ENCODE measurements at regions not wholly inside any gene's neighbourhood (a gene's known extent, or its start where the extent isn't known, plus 50 kb on each side); places are given as distances from the start of the nearest gene placed in this dataset.
"Not testable (repeated sequence)": the region's sequence is repeated elsewhere in the genome, so short reads cannot be mapped to it uniquely, and the experiment has no call there.

DNA sequence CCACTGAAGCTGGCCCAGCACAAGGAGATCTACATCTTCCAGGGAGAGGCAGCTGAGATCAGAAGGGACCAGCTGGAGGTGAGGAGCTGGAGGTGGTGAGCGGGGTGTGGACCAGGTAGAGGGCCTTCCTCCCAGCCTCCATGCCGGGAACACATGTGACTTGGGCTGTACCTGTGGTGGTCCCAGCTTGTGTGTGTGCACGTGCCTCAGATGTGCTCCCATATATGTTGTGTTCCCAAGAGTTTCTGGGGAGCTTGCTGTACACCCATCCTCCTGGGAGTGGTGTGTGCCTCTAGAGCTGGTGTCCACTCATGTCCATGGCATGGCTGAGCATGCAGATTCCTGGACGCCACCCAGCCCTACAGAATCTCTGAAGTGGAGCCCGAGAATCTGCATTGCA, 183.7 kb upstream of the AKAP13 start:
- H3K4me3 Mint-ChIP-seq, H3K36me3 Mint-ChIP-seq, H3K9me3 Mint-ChIP-seq, H3K27ac Mint-ChIP-seq, H3K4me1 Mint-ChIP-seq, H3K27me3 Mint-ChIP-seq: not testable (repeated sequence)

- not testable (repeated sequence) for H3K36me3 Mint-ChIP-seq, H3K4me1 Mint-ChIP-seq, H3K4me3 Mint-ChIP-seq, H3K9me3 Mint-ChIP-seq, H3K27me3 Mint-ChIP-seq, H3K27ac Mint-ChIP-seq
Measured at GRCh38 chr15:85197582-85197981, 182.8 kb upstream of the AKAP13 start.

DNA sequence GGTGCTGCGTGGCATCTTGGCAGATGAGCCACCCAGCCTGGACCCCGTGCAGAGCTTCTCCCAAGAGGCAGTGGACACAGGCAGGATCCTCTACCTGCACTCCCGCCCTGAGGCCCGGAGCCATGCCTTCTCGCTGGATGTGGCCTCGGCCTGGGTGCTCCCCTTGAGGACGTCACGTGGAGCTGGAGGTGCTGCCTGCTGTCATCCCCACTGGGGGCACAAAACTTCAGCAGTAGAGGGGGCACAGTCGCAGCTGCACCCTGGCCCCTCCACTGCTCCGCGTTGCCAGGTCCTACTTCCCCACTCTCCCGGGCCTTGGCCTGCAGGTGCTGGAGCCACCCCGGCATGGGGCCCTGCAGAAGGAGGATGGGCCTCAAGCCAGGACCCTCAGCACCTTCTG, 182.0 kb upstream of the AKAP13 start:
- not testable (repeated sequence) for H3K4me3 Mint-ChIP-seq, H3K9me3 Mint-ChIP-seq, H3K27me3 Mint-ChIP-seq, H3K36me3 Mint-ChIP-seq, H3K27ac Mint-ChIP-seq, H3K4me1 Mint-ChIP-seq

- H3K27me3 Mint-ChIP-seq, H3K4me3 Mint-ChIP-seq, H3K27ac Mint-ChIP-seq, H3K36me3 Mint-ChIP-seq, H3K4me1 Mint-ChIP-seq, H3K9me3 Mint-ChIP-seq: not testable (repeated sequence)
Measured at GRCh38 chr15:85200215-85200614, 180.2 kb upstream of the AKAP13 start.

- H3K9me3 Mint-ChIP-seq, H3K36me3 Mint-ChIP-seq, H3K27me3 Mint-ChIP-seq, H3K27ac Mint-ChIP-seq, H3K4me1 Mint-ChIP-seq, H3K4me3 Mint-ChIP-seq: not testable (repeated sequence)
Measured at GRCh38 chr15:85201118-85201793, 179.1 kb upstream of the AKAP13 start.

DNA sequence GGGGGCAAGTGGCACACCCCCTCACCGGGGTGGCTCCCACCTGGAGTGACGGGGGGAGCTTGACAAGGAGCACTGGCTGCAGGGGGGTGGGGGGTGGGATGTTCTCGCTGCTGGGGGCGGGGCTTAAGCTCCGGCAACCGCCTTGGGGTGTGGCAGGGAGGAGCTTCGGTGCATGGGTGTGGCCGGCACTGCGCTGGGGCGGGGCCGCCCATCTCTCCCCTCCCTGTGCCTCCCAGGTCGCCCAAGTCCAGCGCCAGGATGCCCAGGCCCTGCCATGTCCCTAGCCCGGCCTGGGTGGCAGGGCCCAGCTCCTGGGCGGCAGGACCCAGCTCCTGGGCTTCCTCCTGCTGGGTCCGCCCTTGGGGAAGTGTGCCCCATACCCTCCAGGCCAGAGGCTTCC, 175.9 kb upstream of the AKAP13 start:
- not testable (repeated sequence) for H3K27ac Mint-ChIP-seq, H3K4me3 Mint-ChIP-seq

DNA sequence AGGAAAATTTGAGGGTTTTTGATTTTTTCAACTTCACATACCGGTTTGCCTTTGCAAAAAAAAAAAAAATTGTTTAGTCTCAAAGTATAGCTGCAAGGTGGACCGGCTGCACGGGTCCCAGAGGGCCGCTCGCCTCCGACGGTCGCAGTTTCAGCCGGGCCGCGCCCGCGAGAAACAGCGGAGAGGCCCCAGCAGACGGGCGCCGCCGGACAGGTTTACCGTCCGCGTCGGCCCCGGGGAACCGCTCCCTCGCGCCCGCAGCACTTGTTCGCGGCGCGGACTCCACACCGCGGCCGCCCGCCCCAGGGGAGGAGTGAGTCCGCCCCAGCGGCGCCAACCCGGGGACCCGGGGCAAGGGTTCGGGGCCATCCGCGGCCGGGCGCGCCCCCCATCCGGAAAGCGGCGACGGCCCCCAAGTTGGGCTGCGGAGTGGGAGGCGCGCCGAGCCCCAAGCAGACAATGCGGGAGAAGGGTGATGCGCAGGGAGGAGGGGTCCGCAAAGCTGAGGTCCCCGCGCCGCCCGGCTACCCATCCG, 146.5 kb upstream of the AKAP13 start:
- not testable (repeated sequence) for H3K36me3 Mint-ChIP-seq, H3K4me3 Mint-ChIP-seq, H3K9me3 Mint-ChIP-seq, H3K27me3 Mint-ChIP-seq, H3K27ac Mint-ChIP-seq, H3K4me1 Mint-ChIP-seq

More for the DNA sequence above, 175.9 kb upstream of the AKAP13 start:
- not testable (repeated sequence) for H3K9me3 Mint-ChIP-seq, H3K4me1 Mint-ChIP-seq, H3K27me3 Mint-ChIP-seq, H3K36me3 Mint-ChIP-seq

DNA sequence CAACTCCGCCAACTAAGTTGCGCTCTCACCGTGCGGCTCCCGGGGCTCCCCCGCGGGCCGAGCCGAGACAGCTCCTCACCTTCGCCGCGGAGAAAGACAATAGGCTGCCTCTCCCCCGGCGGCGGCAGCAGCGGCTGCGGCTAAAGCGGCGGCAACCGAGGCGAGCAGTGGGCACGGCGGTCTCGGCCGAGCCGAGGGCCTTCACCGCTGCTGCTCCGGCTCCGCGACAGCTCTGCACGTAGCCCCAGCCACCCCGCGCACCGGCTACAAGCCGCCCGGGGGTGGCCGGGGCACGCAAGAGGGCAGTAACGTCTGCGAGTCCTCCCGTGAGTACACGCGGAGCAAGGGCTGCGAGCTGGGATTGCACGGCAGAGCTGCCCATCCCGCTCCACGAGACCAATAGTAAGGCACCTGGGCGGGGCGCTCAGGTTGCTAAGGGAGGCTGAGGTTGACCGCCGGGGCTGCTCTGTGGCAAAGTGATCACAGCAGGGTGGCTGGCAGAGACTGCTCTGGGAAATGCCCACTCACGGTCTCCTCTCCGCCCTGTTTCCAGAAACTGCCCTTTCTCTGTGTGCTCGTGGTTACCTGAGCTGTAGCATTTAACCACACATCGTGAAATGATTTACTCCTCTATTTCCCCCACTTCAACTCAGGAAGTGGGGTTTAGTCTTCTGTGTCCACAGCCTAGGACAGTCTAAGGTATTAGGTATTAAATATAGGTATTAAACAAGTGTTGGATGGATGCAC, 145.8 kb upstream of the AKAP13 start:
- not testable (repeated sequence) for H3K27ac Mint-ChIP-seq, H3K9me3 Mint-ChIP-seq, H3K36me3 Mint-ChIP-seq, H3K27me3 Mint-ChIP-seq, H3K4me1 Mint-ChIP-seq
- H3K4me3 Mint-ChIP-seq, result peak overlapping the region in 1 of 4 donors; percentile 44

- H3K4me3 Mint-ChIP-seq, H3K4me1 Mint-ChIP-seq, H3K27ac Mint-ChIP-seq, H3K36me3 Mint-ChIP-seq, H3K9me3 Mint-ChIP-seq, H3K27me3 Mint-ChIP-seq: not testable (repeated sequence)
Measured at GRCh38 chr15:85244056-85244455, 136.3 kb upstream of the AKAP13 start.

GRCh38 chr15:85250938-85251542, 129.4 kb upstream of the AKAP13 start:
- H3K4me1 Mint-ChIP-seq, H3K4me3 Mint-ChIP-seq, H3K9me3 Mint-ChIP-seq, H3K36me3 Mint-ChIP-seq, H3K27me3 Mint-ChIP-seq, H3K27ac Mint-ChIP-seq: not testable (repeated sequence)

DNA sequence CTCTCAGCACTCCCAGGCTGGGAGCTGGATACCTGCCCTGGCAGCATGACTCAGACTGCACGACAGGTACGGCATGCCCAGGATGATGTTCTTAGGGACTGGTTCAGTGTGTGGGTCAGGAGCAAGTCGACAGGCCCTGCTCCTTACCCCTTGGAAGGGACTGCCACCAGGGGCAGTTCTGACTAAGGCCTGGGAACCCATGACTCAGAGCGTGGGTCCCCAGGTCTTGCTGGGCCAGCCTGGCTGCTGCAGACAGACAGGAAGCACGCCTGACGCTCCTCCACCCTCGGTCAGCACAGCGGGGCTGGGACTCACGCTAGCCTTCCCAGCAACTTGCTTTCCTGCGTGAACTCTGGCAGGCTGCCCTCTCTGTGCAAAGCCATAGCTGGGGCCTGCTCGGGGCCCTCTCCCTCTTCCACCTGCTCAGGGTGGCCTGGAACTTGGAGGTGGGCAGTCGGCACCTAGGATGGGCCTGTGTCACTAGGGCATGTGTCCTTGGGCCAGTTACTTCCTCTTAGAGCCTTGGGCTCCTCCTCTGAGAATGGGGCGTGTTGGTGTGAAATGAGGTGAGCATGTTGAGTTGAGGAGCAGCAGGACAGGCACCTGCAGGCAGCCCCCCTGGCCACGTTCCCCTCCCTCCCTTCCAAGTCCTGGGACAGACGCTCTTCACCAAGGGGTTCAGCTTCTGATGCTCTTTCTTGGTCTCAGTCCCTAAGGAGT, 127.0 kb upstream of the AKAP13 start:
- not testable (repeated sequence) for H3K36me3 Mint-ChIP-seq, H3K9me3 Mint-ChIP-seq, H3K27me3 Mint-ChIP-seq, H3K27ac Mint-ChIP-seq
- Mint-ChIP-seq H3K4me3 (peak overlapping the region in 2 of 4 donors; percentile 41 to 79), H3K4me1 (peaks cover 5 to 13% (median 6%) of the 10 kb centered on the region in 3 donors)

GRCh38 chr15:85254961-85255360, 125.4 kb upstream of the AKAP13 start:
- H3K9me3 Mint-ChIP-seq, H3K4me3 Mint-ChIP-seq, H3K27ac Mint-ChIP-seq, H3K36me3 Mint-ChIP-seq, H3K27me3 Mint-ChIP-seq: not testable (repeated sequence)
- peaks cover 5 to 13% (median 6%) of the 10 kb centered on the region in 3 donors for H3K4me1 Mint-ChIP-seq

DNA sequence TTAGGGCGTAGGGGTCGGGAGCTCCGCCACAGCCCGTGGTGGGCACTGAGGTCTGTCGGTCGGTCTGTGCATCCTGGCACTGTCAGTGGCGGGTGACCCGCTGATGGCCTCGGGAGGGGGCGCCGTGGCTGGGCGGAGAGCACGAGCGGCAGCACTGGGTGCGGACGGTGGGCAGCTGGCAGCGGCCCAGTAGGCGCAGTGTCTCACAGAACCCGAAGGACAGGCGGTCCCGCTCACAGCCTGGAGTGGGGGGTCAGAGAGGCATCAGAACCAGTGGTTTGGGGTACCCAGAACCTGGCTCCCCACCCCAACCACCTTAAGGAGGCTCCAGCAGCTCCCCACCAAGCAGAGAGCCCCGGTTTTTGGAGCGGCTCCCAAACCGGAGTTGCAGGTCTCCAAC, 124.9 kb upstream of the AKAP13 start:
- H3K4me3 Mint-ChIP-seq, H3K27me3 Mint-ChIP-seq, H3K36me3 Mint-ChIP-seq, H3K27ac Mint-ChIP-seq, H3K9me3 Mint-ChIP-seq: not testable (repeated sequence)
- H3K4me1 Mint-ChIP-seq, result peaks cover 5 to 13% (median 6%) of the 10 kb centered on the region in 3 donors

DNA sequence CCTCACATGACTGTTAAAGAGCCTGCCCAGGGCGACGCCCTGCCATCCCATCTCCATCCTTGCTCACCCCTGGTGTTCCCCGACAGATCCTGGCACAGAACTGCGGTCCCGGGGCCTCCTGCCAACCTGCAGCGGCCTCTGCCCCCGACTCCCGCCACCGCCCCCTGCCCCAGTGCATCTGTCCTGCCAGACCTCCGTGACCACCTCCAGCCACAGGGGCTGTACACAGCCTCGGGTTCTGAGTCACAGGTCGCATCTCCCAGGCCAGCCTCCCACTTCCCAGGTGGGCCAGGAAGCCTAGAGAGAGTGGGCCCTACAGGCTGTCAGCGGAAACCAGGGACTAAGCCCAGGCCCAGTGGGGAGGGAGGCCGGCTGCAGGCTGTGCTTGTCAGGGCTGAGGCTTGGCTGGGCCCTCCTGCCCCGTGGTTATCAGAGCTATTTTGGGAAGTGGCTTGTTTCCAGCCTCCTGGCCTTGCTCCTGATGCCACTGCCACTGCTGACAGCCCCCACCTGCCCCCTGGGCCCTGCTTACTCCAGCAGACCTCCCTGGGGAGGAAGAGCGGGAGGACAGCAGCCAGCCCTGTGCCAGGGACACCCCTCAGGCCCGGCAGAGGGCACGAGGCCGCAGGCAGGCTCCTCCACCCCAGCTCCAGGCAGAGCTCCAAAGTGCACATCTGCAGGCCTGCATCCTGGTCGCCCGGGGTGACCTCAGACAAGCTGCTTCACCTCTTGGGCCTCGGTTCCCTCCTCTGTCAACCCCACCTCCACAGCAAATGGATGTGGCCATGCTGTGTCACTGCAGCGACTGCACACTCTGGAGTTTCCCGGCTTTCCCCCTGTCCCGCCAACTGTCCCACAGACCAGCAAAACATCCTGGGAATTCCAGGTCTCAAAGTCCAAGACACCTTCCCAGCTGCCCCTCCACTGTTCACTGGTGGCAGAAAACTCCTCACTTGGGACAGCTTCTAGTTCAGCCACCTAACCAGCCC, 124.1 kb upstream of the AKAP13 start:
- Mint-ChIP-seq H3K4me1 (peaks cover 5 to 13% (median 6%) of the 10 kb centered on the region in 3 donors), H3K27ac (peak overlapping the region in 1 of 3 donors; percentile 40), H3K4me3 (peak overlapping the region in 1 of 4 donors; percentile 88)
- H3K27me3 Mint-ChIP-seq, H3K9me3 Mint-ChIP-seq, H3K36me3 Mint-ChIP-seq: not testable (repeated sequence)
